H1 (cell line): ENCODE measurements at regions not wholly inside any gene's neighbourhood (a gene's known extent, or its start where the extent isn't known, plus 50 kb on each side); places are given as distances from the start of the nearest gene placed in this dataset.

Source experiments
- CTCF ChIA-PET: fragments of 300-600 bp; sonication (Branson Sonifier 250); formaldehyde crosslinking; loops from one replicate; lab custom pipeline; 2021; ENCODE audit not compliant: partially characterized antibody; lab: Charles Lee
- POLR2A ChIA-PET: fragments of 300-600 bp; sonication (Branson Sonifier 250); formaldehyde crosslinking; loops from one replicate; lab custom pipeline; 2021; ENCODE audit warnings: inconsistent platforms; ENCODE audit not compliant: partially characterized antibody; lab: Charles Lee
- DNase-seq, 2 experiments: peaks; one replicate each; pipeline versions ENCODE4 v3.0.0 to v3.0.0-alpha.2; 2010 to 2022; ENCODE audit warnings: low spot score in 2 of 2, low read depth in 1 of 2, mixed read lengths in 1 of 2
- FAIRE-seq: peaks from 2 replicates; lab custom pipeline; 2011; peaks lifted over from hg19 to GRCh38; lab: Jason Lieb, UNC
- H2AFZ ChIP-seq: 2 replicates; pipeline ENCODE4 v1.8.1; 2012; ENCODE audit warnings: low read length, inconsistent platforms
- H2AK5ac ChIP-seq: 2 replicates; pipeline ENCODE4 v1.6.1; 2013; ENCODE audit warnings: low read depth, low read length
- H2BK120ac ChIP-seq: replicated peaks from 2 replicates; pipeline ENCODE3; 2013; ENCODE audit warnings: low read depth, low read length, inconsistent platforms
- H2BK12ac ChIP-seq: 2 replicates; pipeline ENCODE4 v1.6.1; 2013; ENCODE audit warnings: low read depth, low read length
- H2BK15ac ChIP-seq: 2 replicates; pipeline ENCODE4 v1.6.1; 2013; ENCODE audit warnings: low read length
- H2BK20ac ChIP-seq: 2 replicates; pipeline ENCODE4 v1.6.1; 2013; ENCODE audit warnings: low read length
- H2BK5ac ChIP-seq: 2 replicates; pipeline ENCODE4 v1.6.1; 2013; ENCODE audit warnings: low read depth, low read length
- H3K14ac ChIP-seq: 2 replicates; pipeline ENCODE4 v1.6.1; 2013; ENCODE audit warnings: inconsistent platforms; ENCODE audit not compliant: insufficient read length
- H3K18ac ChIP-seq: 2 replicates; pipeline ENCODE4 v1.6.1; 2013; ENCODE audit warnings: low read length; ENCODE audit errors: extremely low read depth
- H3K23ac ChIP-seq: 2 replicates; pipeline ENCODE4 v1.6.1; 2013; ENCODE audit warnings: inconsistent platforms; ENCODE audit not compliant: insufficient read length
- H3K23me2 ChIP-seq: 2 replicates; pipeline ENCODE4 v1.6.1; 2013; ENCODE audit warnings: low read depth, low read length
- H3K27ac ChIP-seq: 2 replicates; pipeline ENCODE4 v1.6.1; 2011; ENCODE audit warnings: low read depth, low read length, inconsistent platforms
- H3K27me3 ChIP-seq, 4 experiments: replicated peaks in 1 of 4; 1 replicate in 1 of 4; 2 replicates in 3 of 4; pipeline versions ENCODE4 v1.6.1 to v1.8.1; 2011 to 2013; ENCODE audit warnings: low read length in 3 of 4, mild to moderate bottlenecking in 3 of 4, inconsistent platforms in 2 of 4, mixed read lengths in 2 of 4, moderate library complexity in 1 of 4; ENCODE audit not compliant: control insufficient read depth in 3 of 4, insufficient read depth in 3 of 4; ENCODE audit errors: extremely low read depth in 1 of 4
- H3K36me3 ChIP-seq, 4 experiments: 2 replicates each; pipeline versions ENCODE4 v1.6.1 to v1.8.1; 2011 to 2013; ENCODE audit warnings: mild to moderate bottlenecking in 4 of 4, low read length in 3 of 4, moderate library complexity in 2 of 4, control low read depth in 1 of 4, inconsistent platforms in 1 of 4; ENCODE audit not compliant: insufficient read depth in 4 of 4, control insufficient read depth in 2 of 4
- H3K4ac ChIP-seq: replicated peaks from 2 replicates; pipeline ENCODE3; 2013; ENCODE audit warnings: low read length, low read depth, mixed read lengths, inconsistent platforms; ENCODE audit not compliant: insufficient read length
- H3K4me1 ChIP-seq, 4 experiments: replicated peaks in 1 of 4; 1 replicate in 1 of 4; 2 replicates in 3 of 4; pipeline versions ENCODE4 v1.6.1 to v1.8.1; 2011 to 2013; ENCODE audit warnings: low read length in 3 of 4, inconsistent platforms in 2 of 4, mixed read lengths in 1 of 4; ENCODE audit not compliant: insufficient read depth in 4 of 4, control insufficient read depth in 3 of 4
- H3K4me2 ChIP-seq, 2 experiments: 2 replicates each; pipeline versions ENCODE4 v1.6.1 to v1.8.1; 2011 to 2013; ENCODE audit warnings: low read depth in 2 of 2, low read length in 2 of 2, control low read depth in 1 of 2, inconsistent platforms in 1 of 2, mild to moderate bottlenecking in 1 of 2; ENCODE audit not compliant: insufficient read depth in 1 of 2
- H3K4me3 ChIP-seq, 4 experiments: fragments of 200-600, 300-600 bp in 1 of 4; sonication (generic), shearing (Covaris generic), sonication (Bioruptor Twin) in 1 of 4; 2 replicates each; pipeline versions ENCODE4 v1.5.1 to v1.8.1; 2011 to 2016; ENCODE audit warnings: low read length in 4 of 4, low read depth in 3 of 4, control low read depth in 2 of 4, inconsistent platforms in 2 of 4, mild to moderate bottlenecking in 2 of 4, mixed read lengths in 1 of 4, moderate library complexity in 1 of 4; ENCODE audit not compliant: insufficient read depth in 2 of 4; ENCODE audit errors: extremely low read depth in 1 of 4
- H3K56ac ChIP-seq: replicated peaks from 2 replicates; pipeline ENCODE3; 2013; ENCODE audit warnings: low read depth, mild to moderate bottlenecking, mixed read lengths, low read length, inconsistent platforms; ENCODE audit not compliant: insufficient read length
- H3K79me1 ChIP-seq: 2 replicates; pipeline ENCODE4 v1.6.1; 2013; ENCODE audit warnings: low read depth, low read length, control low read depth
- H3K79me2 ChIP-seq, 2 experiments: 2 replicates each; pipeline versions ENCODE4 v1.6.1 to v1.8.1; 2012 to 2013; ENCODE audit warnings: low read length in 2 of 2, mild to moderate bottlenecking in 2 of 2, inconsistent platforms in 1 of 2; ENCODE audit not compliant: insufficient read depth in 2 of 2, control insufficient read depth in 1 of 2
- H3K9ac ChIP-seq, 4 experiments: replicated peaks in 1 of 4; 1 replicate in 1 of 4; 2 replicates in 3 of 4; pipeline versions ENCODE4 v1.6.1 to v1.8.1; 2011 to 2013; ENCODE audit warnings: low read depth in 3 of 4, low read length in 3 of 4, control low read depth in 2 of 4, mild to moderate bottlenecking in 2 of 4, moderate library complexity in 2 of 4, inconsistent platforms in 1 of 4; ENCODE audit errors: extremely low read depth in 1 of 4
- H3K9me3 ChIP-seq, 2 experiments: 2 replicates each; pipeline versions ENCODE4 v1.6.1 to v1.8.1; 2012 to 2013; ENCODE audit warnings: mild to moderate bottlenecking in 2 of 2, moderate library complexity in 2 of 2, control low read depth in 1 of 2, inconsistent platforms in 1 of 2, low read depth in 1 of 2, low read length in 1 of 2, mixed read lengths in 1 of 2; ENCODE audit not compliant: insufficient read depth in 2 of 2
- H4K20me1 ChIP-seq, 2 experiments: replicated peaks in 1 of 2; 2 replicates each; pipeline versions ENCODE3 to v1.8.1; 2011 to 2013; ENCODE audit warnings: inconsistent platforms in 2 of 2, low read length in 2 of 2, mild to moderate bottlenecking in 1 of 2; ENCODE audit not compliant: insufficient read depth in 2 of 2, control insufficient read depth in 1 of 2
- H4K5ac ChIP-seq: 2 replicates; pipeline ENCODE4 v1.6.1; 2013; ENCODE audit warnings: low read length, low read depth, mixed read lengths, inconsistent platforms; ENCODE audit not compliant: insufficient read length
- H4K8ac ChIP-seq: 2 replicates; pipeline ENCODE4 v1.8.0; 2013; ENCODE audit warnings: mild to moderate bottlenecking, moderate library complexity, low read length, inconsistent platforms; ENCODE audit not compliant: insufficient read depth; ENCODE audit errors: extremely low read depth
- H4K91ac ChIP-seq: replicated peaks from 2 replicates; pipeline ENCODE3; 2013; ENCODE audit warnings: low read length, mixed read lengths, inconsistent platforms; ENCODE audit not compliant: insufficient read length
- CEBPB ChIP-seq: IDR thresholded peaks from 2 replicates; pipeline ENCODE4 v1.6.1; 2012; ENCODE audit warnings: low read depth, low read length
- EGR1 ChIP-seq: IDR thresholded peaks from 2 replicates; pipeline ENCODE4 v1.6.1; 2011; ENCODE audit warnings: low read depth, low read length, borderline replicate concordance
- EP300 ChIP-seq, 2 experiments: IDR thresholded peaks; 1 replicate in 1 of 2; 2 replicates in 1 of 2; pipeline ENCODE4 v1.6.1; 2011 to 2012; ENCODE audit warnings: low read depth in 2 of 2, low read length in 2 of 2, mild to moderate bottlenecking in 2 of 2, borderline replicate concordance in 1 of 2, inconsistent platforms in 1 of 2, moderate library complexity in 1 of 2
- EZH2 ChIP-seq: fragments of 200-600 bp; sonication (generic); IDR thresholded peaks from 2 replicates; pipeline ENCODE4 v1.7.1; 2012; ENCODE audit warnings: low read depth, mild to moderate bottlenecking, moderate library complexity, low read length, inconsistent platforms; ENCODE audit not compliant: severe bottlenecking
- RBBP5 ChIP-seq: IDR thresholded peaks from 2 replicates; pipeline ENCODE4 v1.7.1; 2012; ENCODE audit warnings: low read depth, mild to moderate bottlenecking, inconsistent platforms, low read length, moderate library complexity, borderline replicate concordance
- SAP30 ChIP-seq: fragments of 300-600 bp; sonication (generic); IDR thresholded peaks from 2 replicates; pipeline ENCODE4 v1.7.1; 2012; ENCODE audit warnings: low read length, moderate library complexity, mild to moderate bottlenecking, inconsistent platforms; ENCODE audit not compliant: insufficient read depth, insufficient replicate concordance
- TEAD4 ChIP-seq: IDR thresholded peaks from 2 replicates; pipeline ENCODE4 v1.6.1; 2012; ENCODE audit warnings: low read depth, low read length, inconsistent platforms, mixed read lengths
- ZNF274 ChIP-seq: IDR thresholded peaks from 2 replicates; pipeline ENCODE4 v1.7.0; 2012; ENCODE audit warnings: low read length, borderline replicate concordance; ENCODE audit errors: extremely low read depth
- WGBS, 2 experiments: shearing (Covaris generic) in 1 of 2; methylation state at CpG; one replicate each; pipeline versions ENCODE4 v1.1.6 to v1.1.7; 2013 to 2015; ENCODE audit warnings: low lambda C conversion rate in 2 of 2, mixed read lengths in 2 of 2, inconsistent platforms in 1 of 2, low coverage in 1 of 2, missing lambda C conversion rate in 1 of 2; ENCODE audit not compliant: insufficient replicate concordance in 2 of 2, insufficient coverage in 1 of 2, insufficient read length in 1 of 2; ENCODE audit errors: extremely low coverage in 1 of 2, missing lambda C conversion rate in 1 of 2; 5-methylcytosine and 5-hydroxymethylcytosine counted together

DNA sequence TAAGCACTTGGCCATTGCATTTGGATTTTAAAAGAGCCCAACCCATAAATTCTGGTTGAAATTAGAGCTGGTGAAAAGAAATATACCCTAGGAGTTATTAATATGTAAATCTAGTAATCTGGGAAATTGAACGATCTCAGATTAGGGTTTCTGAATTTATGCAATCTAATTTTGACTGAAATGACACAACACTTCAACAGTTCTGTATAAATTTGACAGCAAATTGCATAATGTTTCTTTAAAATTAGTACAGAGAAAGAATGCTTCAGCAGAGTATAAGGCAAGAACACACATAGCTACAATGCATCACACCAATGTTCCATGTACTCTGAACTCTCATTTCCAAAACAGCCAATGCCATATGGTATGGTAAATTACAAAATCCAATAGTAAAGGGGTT is 201.5 kb upstream of the ITGA4 start:
- no peak overlapping the region for H4K5ac ChIP-seq
- POLR2A ChIA-PET = no interaction called here
- no peak overlapping the region for H3K14ac ChIP-seq
- H3K27ac ChIP-seq = no peak overlapping the region
- no peak overlapping the region for H3K9ac ChIP-seq
- DNase-seq (no peak), FAIRE-seq (no peak)
- no peaks in the 10 kb centered on the region for H4K20me1 ChIP-seq
- no peaks in the 10 kb centered on the region for H3K23me2 ChIP-seq
- no peak overlapping the region for H2BK15ac ChIP-seq
- H3K36me3 ChIP-seq = no peaks in the 10 kb centered on the region
- H3K56ac ChIP-seq = no peak overlapping the region
- TF ChIP-seq ZNF274 (no peak), TEAD4 (no peak), CEBPB (no peak), EGR1 (no peak), EP300 (IDR thresholded peaks at IDR 0.05; ENCODE audit: borderline replicate concordance in 1 of 2, low read depth in 2 of 2, low read length in 2 of 2) (no peak), EZH2 (no peak), SAP30 (no peak), RBBP5 (no peak)
- H2BK120ac ChIP-seq = no peak overlapping the region
- H3K79me1 ChIP-seq = no peaks in the 10 kb centered on the region
- CTCF ChIA-PET = no interaction called here
- H3K23ac ChIP-seq = no peak overlapping the region
- no peaks in the 10 kb centered on the region for H3K79me2 ChIP-seq
- no peak overlapping the region for H3K18ac ChIP-seq
- no peak overlapping the region for H2BK20ac ChIP-seq
- no peaks in the 10 kb centered on the region for H3K9me3 ChIP-seq
- no peak overlapping the region for H4K91ac ChIP-seq
- H3K4me3 ChIP-seq = no peak overlapping the region
- no peak overlapping the region for H2BK5ac ChIP-seq
- 100% methylated on average over 1 of the region's 1 CpG; no CpG with 5 or more reads in 1 of the 2 experiments for WGBS, 2 experiments
- no peak overlapping the region for H2AFZ ChIP-seq
- no peak overlapping the region for H3K4me2 ChIP-seq
- H2AK5ac ChIP-seq = no peak overlapping the region
- no peak overlapping the region for H3K4ac ChIP-seq
- H3K27me3 ChIP-seq = no peaks in the 10 kb centered on the region
- no peak overlapping the region for H2BK12ac ChIP-seq
- H4K8ac ChIP-seq = no peak overlapping the region
- no peaks in the 10 kb centered on the region for H3K4me1 ChIP-seq
